Sigmoid colon (tissue), 4 donors: ENCODE measurements at regions not wholly inside any gene's neighbourhood (a gene's known extent, or its start where the extent isn't known, plus 50 kb on each side); places are given as distances from the start of the nearest gene placed in this dataset.

Experiments
- EP300 ChIP-seq, 4 donors: sonication (generic); formaldehyde crosslinking; IDR thresholded peaks; one replicate each; pipeline ENCODE4 v1.6.1; 2017; ENCODE audit warnings: antibody characterized with exemption in 4 of 4
- POLR2A ChIP-seq, 2 donors: fragments of 450-650 bp; IDR thresholded peaks; one replicate each; pipeline ENCODE4 v1.6.1; 2016; ENCODE audit warnings: antibody characterized with exemption in 2 of 2, mild to moderate bottlenecking in 2 of 2, moderate library complexity in 2 of 2
- POLR2AphosphoS5 ChIP-seq, 4 donors: sonication (generic); formaldehyde crosslinking; IDR thresholded peaks; one replicate each; pipeline ENCODE4 v1.6.1; 2017; ENCODE audit warnings: antibody characterized with exemption in 4 of 4
- TF ChIP-seq, protein P1 (sequence below), 4 experiments: fragments of 450-650 bp in 3 of 4; fragments of 200-600 bp in 1 of 4; IDR thresholded peaks; one replicate each; pipeline ENCODE4 v1.5.1; 2016 to 2019; ENCODE audit warnings: antibody characterized with exemption in 4 of 4, mild to moderate bottlenecking in 3 of 4, moderate library complexity in 2 of 4

DNA sequence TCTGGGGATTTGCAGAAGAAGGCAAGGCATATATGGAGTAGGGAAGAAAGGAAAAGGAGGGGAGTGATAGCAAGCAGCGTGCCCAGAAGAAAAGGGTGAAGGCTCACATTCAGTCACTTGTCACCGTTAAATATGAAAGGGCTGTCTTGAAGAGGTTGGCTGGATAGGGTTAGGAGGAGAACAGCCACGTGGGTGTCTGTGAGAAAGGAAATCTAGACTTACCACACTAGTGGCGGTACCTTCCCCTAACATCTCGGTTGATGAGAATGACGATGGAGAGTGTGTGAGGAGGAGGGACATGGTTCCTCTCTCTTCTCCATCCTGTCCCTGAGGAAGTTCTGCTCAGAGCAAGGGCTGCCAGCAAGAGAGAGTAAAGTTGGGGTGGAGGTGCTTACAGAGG lies 74.3 kb upstream of the CCN6 start:
- TF ChIP-seq, protein P1, sequence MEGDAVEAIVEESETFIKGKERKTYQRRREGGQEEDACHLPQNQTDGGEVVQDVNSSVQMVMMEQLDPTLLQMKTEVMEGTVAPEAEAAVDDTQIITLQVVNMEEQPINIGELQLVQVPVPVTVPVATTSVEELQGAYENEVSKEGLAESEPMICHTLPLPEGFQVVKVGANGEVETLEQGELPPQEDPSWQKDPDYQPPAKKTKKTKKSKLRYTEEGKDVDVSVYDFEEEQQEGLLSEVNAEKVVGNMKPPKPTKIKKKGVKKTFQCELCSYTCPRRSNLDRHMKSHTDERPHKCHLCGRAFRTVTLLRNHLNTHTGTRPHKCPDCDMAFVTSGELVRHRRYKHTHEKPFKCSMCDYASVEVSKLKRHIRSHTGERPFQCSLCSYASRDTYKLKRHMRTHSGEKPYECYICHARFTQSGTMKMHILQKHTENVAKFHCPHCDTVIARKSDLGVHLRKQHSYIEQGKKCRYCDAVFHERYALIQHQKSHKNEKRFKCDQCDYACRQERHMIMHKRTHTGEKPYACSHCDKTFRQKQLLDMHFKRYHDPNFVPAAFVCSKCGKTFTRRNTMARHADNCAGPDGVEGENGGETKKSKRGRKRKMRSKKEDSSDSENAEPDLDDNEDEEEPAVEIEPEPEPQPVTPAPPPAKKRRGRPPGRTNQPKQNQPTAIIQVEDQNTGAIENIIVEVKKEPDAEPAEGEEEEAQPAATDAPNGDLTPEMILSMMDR (IDR thresholded peaks at IDR 0.05) = no peak
- TF ChIP-seq POLR2A (IDR thresholded peaks at IDR 0.05) (no peak), EP300 (IDR thresholded peaks at IDR 0.05) (no peak), POLR2AphosphoS5 (IDR thresholded peaks at IDR 0.05) (no peak)
